SK-N-SH (cell line): ENCODE measurements at regions not wholly inside any gene's neighbourhood (a gene's known extent, or its start where the extent isn't known, plus 50 kb on each side); places are given as distances from the start of the nearest gene placed in this dataset.

Source experiments
- CTCF ChIA-PET: fragments of 300-600, 350-600 bp; formaldehyde crosslinking; extraction: SDS; loops from one replicate; lab custom pipeline; 2021; lab: Yijun Ruan, JAX
- POLR2A ChIA-PET: fragments of 350-600 bp; sonication (Branson Sonifier 250); formaldehyde crosslinking; extraction: SDS; loops from one replicate; lab custom pipeline; 2020; ENCODE audit warnings: antibody characterized with exemption, inconsistent platforms; lab: Yijun Ruan, JAX
- DNase-seq: peaks from one replicate; pipeline ENCODE4 v3.0.0; 2012
- H2AFZ ChIP-seq: fragments of 200-600 bp; sonication (generic); 2 replicates; pipeline ENCODE4 v1.8.1; 2016; ENCODE audit warnings: antibody characterized with exemption, mild to moderate bottlenecking, low read depth
- H3F3A ChIP-seq: fragments of 200-600 bp; sonication (generic); replicated peaks from 2 replicates; pipeline ENCODE3; 2016; ENCODE audit warnings: antibody characterized with exemption, mild to moderate bottlenecking; ENCODE audit not compliant: insufficient read depth
- H3K27ac ChIP-seq, 2 experiments: fragments of 200-500 bp in 1 of 2; fragments of 200-600 bp in 1 of 2; sonication (Bioruptor generic) in 1 of 2; sonication (generic), shearing (Covaris generic) in 1 of 2; 2 replicates each; pipeline versions ENCODE4 v1.5.1 to v1.6.1; 2014 to 2016; ENCODE audit warnings: low read depth in 2 of 2, inconsistent platforms in 1 of 2, low read length in 1 of 2, mild to moderate bottlenecking in 1 of 2, mixed read lengths in 1 of 2
- H3K27me3 ChIP-seq: fragments of 200-600 bp; sonication (generic), shearing (Covaris generic); 2 replicates; pipeline ENCODE4 v1.6.1; 2016; ENCODE audit warnings: mixed run types; ENCODE audit not compliant: insufficient read depth
- H3K36me3 ChIP-seq, 2 experiments: fragments of 200-500 bp in 1 of 2; fragments of 200-600 bp in 1 of 2; sonication (Bioruptor generic) in 1 of 2; sonication (generic) in 1 of 2; replicated peaks in 1 of 2; 2 replicates each; pipeline versions ENCODE3 to v1.5.1; 2014 to 2016; ENCODE audit warnings: low read length in 1 of 2, mild to moderate bottlenecking in 1 of 2; ENCODE audit not compliant: insufficient read depth in 2 of 2, control insufficient read depth in 1 of 2
- H3K4me1 ChIP-seq, 2 experiments: fragments of 200-500 bp in 1 of 2; fragments of 200-600 bp in 1 of 2; sonication (Bioruptor generic) in 1 of 2; sonication (generic), shearing (Covaris generic) in 1 of 2; 2 replicates each; pipeline versions ENCODE4 v1.5.1 to v1.6.1; 2014 to 2016; ENCODE audit warnings: low read depth in 1 of 2, low read length in 1 of 2, mixed run types in 1 of 2; ENCODE audit not compliant: insufficient read depth in 2 of 2, control insufficient read depth in 1 of 2
- H3K4me2 ChIP-seq: fragments of 200-600 bp; sonication (generic), shearing (Covaris generic); 2 replicates; pipeline ENCODE4 v1.6.1; 2017; ENCODE audit warnings: mixed run types
- H3K4me3 ChIP-seq, 2 experiments: fragments of 200-500 bp in 1 of 2; fragments of 200-600 bp in 1 of 2; sonication (Bioruptor generic) in 1 of 2; sonication (generic), shearing (Covaris generic) in 1 of 2; 2 replicates each; pipeline versions ENCODE4 v1.5.1 to v1.8.1; 2014 to 2016; ENCODE audit warnings: low read depth in 2 of 2, inconsistent platforms in 1 of 2, low read length in 1 of 2, mild to moderate bottlenecking in 1 of 2, mixed read lengths in 1 of 2, moderate library complexity in 1 of 2
- H3K79me2 ChIP-seq: fragments of 200-600 bp; sonication (generic); 2 replicates; pipeline ENCODE4 v1.8.1; 2017; ENCODE audit warnings: mild to moderate bottlenecking; ENCODE audit not compliant: insufficient read depth
- H3K9ac ChIP-seq: fragments of 200-600 bp; sonication (generic); 2 replicates; pipeline ENCODE4 v1.6.1; 2017; ENCODE audit warnings: mixed run types
- H3K9me2 ChIP-seq: fragments of 200-600 bp; sonication (generic); 2 replicates; pipeline ENCODE4 v1.6.1; 2017; ENCODE audit warnings: mixed run types
- H3K9me3 ChIP-seq: fragments of 200-600 bp; sonication (generic); 2 replicates; pipeline ENCODE4 v1.6.1; 2017; ENCODE audit warnings: mixed run types, mild to moderate bottlenecking, moderate library complexity
- H4K20me1 ChIP-seq: fragments of 200-600 bp; sonication (generic); 2 replicates; pipeline ENCODE4 v1.6.1; 2017; ENCODE audit warnings: mild to moderate bottlenecking, mixed run types; ENCODE audit not compliant: insufficient read depth
- ELF1 ChIP-seq: IDR thresholded peaks from 2 replicates; pipeline ENCODE4 v1.4.0; 2012
- EZH2phosphoT487 ChIP-seq: fragments of 200-600 bp; sonication (generic); IDR thresholded peaks from 2 replicates; pipeline ENCODE4 v1.6.1; 2017; ENCODE audit warnings: low read depth, mixed run types, mild to moderate bottlenecking, antibody characterized with exemption, moderate library complexity, borderline replicate concordance
- GATA2 ChIP-seq: sonication (generic); formaldehyde crosslinking; IDR thresholded peaks from 2 replicates; pipeline ENCODE4 v1.5.0; 2020; ENCODE audit warnings: mild to moderate bottlenecking, missing genetic modification reagents
- JUND ChIP-seq: IDR thresholded peaks from 2 replicates; pipeline ENCODE4 v1.4.0; 2012
- MEF2A ChIP-seq: IDR thresholded peaks from 2 replicates; pipeline ENCODE4 v1.4.0; 2012; ENCODE audit warnings: low read depth, borderline replicate concordance
- MXI1 ChIP-seq: IDR thresholded peaks from 2 replicates; pipeline ENCODE4 v1.6.1; 2012; ENCODE audit warnings: mild to moderate bottlenecking, low read depth, low read length, improper control_type of control experiment
- NFIC ChIP-seq: IDR thresholded peaks from 2 replicates; pipeline ENCODE4 v1.4.0; 2012; ENCODE audit warnings: borderline replicate concordance
- TCF12 ChIP-seq: IDR thresholded peaks from 2 replicates; pipeline ENCODE4 v1.4.0; 2012
- WGBS: methylation state at CpG from one replicate; pipeline ENCODE4 v1.1.6; 2017; ENCODE audit warnings: low lambda C conversion rate; 5-methylcytosine and 5-hydroxymethylcytosine counted together
- TF ChIP-seq, protein P1 (sequence below): fragments of 150-350 bp; IDR thresholded peaks from 2 replicates; pipeline ENCODE4 v1.6.1; 2017; ENCODE audit warnings: antibody characterized with exemption, low read length, low read depth, borderline replicate concordance
- TF ChIP-seq, protein P2 (sequence below): fragments of 200-600 bp; sonication (generic); IDR thresholded peaks from 2 replicates; pipeline ENCODE4 v1.6.1; 2017; ENCODE audit warnings: antibody characterized with exemption, mild to moderate bottlenecking, moderate library complexity
- TF ChIP-seq, protein P3 (sequence below): fragments of 150-350 bp; IDR thresholded peaks from 2 replicates; pipeline ENCODE4 v1.6.1; 2016; ENCODE audit warnings: mild to moderate bottlenecking, low read depth, low read length

DNA sequence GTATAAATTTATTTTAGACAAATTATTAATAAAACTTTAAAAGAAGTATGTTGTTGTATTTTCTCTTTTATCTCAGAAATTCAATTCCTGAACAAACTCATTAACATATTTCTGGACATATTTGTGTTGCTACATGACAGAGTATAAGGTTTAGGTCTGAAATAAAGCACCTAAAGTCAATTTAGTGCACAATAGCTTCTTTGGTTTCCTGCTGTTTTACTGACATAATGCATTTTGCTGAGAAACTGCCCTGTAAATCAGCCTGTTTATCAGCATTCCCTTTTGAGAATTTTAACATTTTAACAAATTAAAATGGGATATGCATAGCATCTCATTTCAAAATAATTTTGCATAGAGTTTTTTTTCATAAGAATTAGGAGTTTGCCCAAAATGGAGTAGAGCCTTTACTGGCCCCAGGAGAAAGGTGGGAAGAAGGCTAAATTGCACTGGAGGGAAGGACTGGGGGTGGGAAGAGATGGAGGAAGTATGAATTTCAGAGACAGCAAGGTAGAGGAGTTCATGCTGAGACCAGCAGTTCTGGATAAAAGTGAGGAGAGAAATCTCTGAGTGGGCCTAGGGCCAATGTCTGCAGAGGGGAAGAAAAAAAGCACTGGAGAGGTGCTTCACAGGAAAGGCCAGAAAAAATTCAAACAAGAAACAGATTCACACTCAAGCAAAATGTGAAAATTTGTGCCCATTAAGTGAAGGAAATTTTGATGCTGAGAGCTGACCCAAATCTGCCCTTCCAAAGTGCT lies 324.2 kb upstream of the HSF2 start:
- no peak overlapping the region for H3K9ac ChIP-seq
- CTCF ChIA-PET: no interaction called here
- no peak for DNase-seq
- H3K79me2 ChIP-seq: no peaks in the 10 kb centered on the region
- H3K9me3 ChIP-seq: no peaks in the 10 kb centered on the region
- H3K36me3 ChIP-seq: no peaks in the 10 kb centered on the region
- H2AFZ ChIP-seq: no peak overlapping the region
- no peaks in the 10 kb centered on the region for H3K4me1 ChIP-seq
- H3K4me3 ChIP-seq: no peak overlapping the region
- H4K20me1 ChIP-seq: no peaks in the 10 kb centered on the region
- no peaks in the 10 kb centered on the region for H3K9me2 ChIP-seq
- POLR2A ChIA-PET: no interaction called here
- H3F3A ChIP-seq: no peaks in the 10 kb centered on the region
- no peak overlapping the region for H3K4me2 ChIP-seq
- no peak for TF ChIP-seq EZH2phosphoT487
- no peak for TF ChIP-seq MXI1
- no peaks in the 10 kb centered on the region for H3K27me3 ChIP-seq
- H3K27ac ChIP-seq: no peak overlapping the region

DNA sequence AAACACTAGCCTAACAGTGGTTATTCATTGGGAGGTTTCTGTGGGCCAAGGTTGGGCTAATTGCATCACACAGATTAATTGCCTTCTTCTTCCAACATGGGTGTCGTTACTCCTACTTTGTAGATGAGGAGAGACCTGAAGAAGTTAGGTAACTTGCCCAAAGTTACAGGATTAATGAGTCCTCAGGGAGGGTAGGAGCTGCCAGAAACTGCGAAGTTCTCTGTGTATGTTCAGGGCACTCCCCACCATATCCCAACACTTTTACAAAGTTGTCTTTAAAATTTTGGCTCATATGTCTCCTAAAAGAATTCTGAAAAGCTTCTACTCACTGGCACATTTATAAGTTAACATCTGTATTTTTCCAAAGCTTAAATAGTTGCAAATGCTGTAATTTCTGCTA lies 323.5 kb upstream of the HSF2 start:
- CTCF ChIA-PET: no interaction called here
- DNase-seq: no peak
- POLR2A ChIA-PET: no interaction called here

DNA sequence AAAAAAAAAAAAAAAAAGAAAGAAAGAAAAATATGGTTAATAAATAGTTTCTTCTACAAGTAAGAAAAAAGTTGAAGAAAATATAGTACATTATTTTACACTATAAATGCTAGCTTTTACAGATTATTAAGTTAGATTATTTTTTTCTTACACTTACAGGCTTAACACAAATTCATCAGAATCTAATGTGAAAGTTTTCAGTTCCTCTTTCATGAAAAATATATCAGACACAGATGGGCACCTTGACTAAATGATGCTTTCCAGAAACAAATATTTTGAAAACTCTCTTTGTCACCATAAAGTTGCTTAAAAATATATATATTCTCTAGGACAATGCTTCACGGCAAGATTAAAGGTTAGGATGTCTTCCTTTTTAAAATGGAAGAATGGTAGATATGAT lies 321.8 kb upstream of the HSF2 start:
- Histone ChIP-seq H3K4me1 (no peaks in the 10 kb centered on the region), H4K20me1 (no peaks in the 10 kb centered on the region), H3F3A (no peaks in the 10 kb centered on the region), H3K79me2 (no peaks in the 10 kb centered on the region), H3K36me3 (no peaks in the 10 kb centered on the region), H3K4me3 (no peak overlapping the region), H3K4me2 (no peak overlapping the region), H3K27ac (no peak overlapping the region), H3K9me3 (no peaks in the 10 kb centered on the region), H3K9me2 (no peaks in the 10 kb centered on the region), H3K27me3 (no peaks in the 10 kb centered on the region), H2AFZ (no peak overlapping the region), H3K9ac (no peak overlapping the region)
- no peak for DNase-seq
- ChIA-PET CTCF (no interaction called here), POLR2A (no interaction called here)
- WGBS: 44% methylated on average over 1 of the region's 1 CpG
- TF ChIP-seq, protein P1, sequence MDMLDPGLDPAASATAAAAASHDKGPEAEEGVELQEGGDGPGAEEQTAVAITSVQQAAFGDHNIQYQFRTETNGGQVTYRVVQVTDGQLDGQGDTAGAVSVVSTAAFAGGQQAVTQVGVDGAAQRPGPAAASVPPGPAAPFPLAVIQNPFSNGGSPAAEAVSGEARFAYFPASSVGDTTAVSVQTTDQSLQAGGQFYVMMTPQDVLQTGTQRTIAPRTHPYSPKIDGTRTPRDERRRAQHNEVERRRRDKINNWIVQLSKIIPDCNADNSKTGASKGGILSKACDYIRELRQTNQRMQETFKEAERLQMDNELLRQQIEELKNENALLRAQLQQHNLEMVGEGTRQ: no peak
- TF ChIP-seq, protein P2, sequence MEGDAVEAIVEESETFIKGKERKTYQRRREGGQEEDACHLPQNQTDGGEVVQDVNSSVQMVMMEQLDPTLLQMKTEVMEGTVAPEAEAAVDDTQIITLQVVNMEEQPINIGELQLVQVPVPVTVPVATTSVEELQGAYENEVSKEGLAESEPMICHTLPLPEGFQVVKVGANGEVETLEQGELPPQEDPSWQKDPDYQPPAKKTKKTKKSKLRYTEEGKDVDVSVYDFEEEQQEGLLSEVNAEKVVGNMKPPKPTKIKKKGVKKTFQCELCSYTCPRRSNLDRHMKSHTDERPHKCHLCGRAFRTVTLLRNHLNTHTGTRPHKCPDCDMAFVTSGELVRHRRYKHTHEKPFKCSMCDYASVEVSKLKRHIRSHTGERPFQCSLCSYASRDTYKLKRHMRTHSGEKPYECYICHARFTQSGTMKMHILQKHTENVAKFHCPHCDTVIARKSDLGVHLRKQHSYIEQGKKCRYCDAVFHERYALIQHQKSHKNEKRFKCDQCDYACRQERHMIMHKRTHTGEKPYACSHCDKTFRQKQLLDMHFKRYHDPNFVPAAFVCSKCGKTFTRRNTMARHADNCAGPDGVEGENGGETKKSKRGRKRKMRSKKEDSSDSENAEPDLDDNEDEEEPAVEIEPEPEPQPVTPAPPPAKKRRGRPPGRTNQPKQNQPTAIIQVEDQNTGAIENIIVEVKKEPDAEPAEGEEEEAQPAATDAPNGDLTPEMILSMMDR: no peak
- no peak for TF ChIP-seq GATA2
- no peak for TF ChIP-seq NFIC
- no peak for TF ChIP-seq MEF2A

More for the DNA sequence above, 323.5 kb upstream of the HSF2 start:
- H3K27me3 ChIP-seq: no peaks in the 10 kb centered on the region
- no peaks in the 10 kb centered on the region for H3K79me2 ChIP-seq
- H4K20me1 ChIP-seq: no peaks in the 10 kb centered on the region
- no peaks in the 10 kb centered on the region for H3K9me2 ChIP-seq
- no peak overlapping the region for H3K27ac ChIP-seq
- H2AFZ ChIP-seq: no peak overlapping the region
- no peak overlapping the region for H3K4me2 ChIP-seq
- no peaks in the 10 kb centered on the region for H3K36me3 ChIP-seq
- no peaks in the 10 kb centered on the region for H3F3A ChIP-seq
- H3K9me3 ChIP-seq: no peaks in the 10 kb centered on the region
- no peak overlapping the region for H3K4me3 ChIP-seq
- no peak overlapping the region for H3K9ac ChIP-seq
- 42% methylated on average over 2 of the region's 2 CpGs for WGBS
- no peaks in the 10 kb centered on the region for H3K4me1 ChIP-seq
- TF ChIP-seq ELF1 (no peak), TCF12 (no peak), JUND (no peak)
- TF ChIP-seq, protein P3, sequence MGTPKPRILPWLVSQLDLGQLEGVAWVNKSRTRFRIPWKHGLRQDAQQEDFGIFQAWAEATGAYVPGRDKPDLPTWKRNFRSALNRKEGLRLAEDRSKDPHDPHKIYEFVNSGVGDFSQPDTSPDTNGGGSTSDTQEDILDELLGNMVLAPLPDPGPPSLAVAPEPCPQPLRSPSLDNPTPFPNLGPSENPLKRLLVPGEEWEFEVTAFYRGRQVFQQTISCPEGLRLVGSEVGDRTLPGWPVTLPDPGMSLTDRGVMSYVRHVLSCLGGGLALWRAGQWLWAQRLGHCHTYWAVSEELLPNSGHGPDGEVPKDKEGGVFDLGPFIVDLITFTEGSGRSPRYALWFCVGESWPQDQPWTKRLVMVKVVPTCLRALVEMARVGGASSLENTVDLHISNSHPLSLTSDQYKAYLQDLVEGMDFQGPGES: no peak
